ENCODE measurements at regions not wholly inside any gene's neighbourhood (a gene's known extent, or its start where the extent isn't known, plus 50 kb on each side); places are given as distances from the start of the nearest gene placed in this dataset.

- Mint-ChIP-seq H3K27ac (no peak overlapping the region), H3K9me3 (ENCODE audit: low read depth) (peaks cover 14% of the 10 kb centered on the region), H3K36me3 (ENCODE audit: low read depth) (no peaks in the 10 kb centered on the region), H3K27me3 (peaks cover 22% of the 10 kb centered on the region), H3K4me1 (no peaks in the 10 kb centered on the region), H3K4me3 (no peak overlapping the region)
- CTCF ChIA-PET, result no interaction called here
- ATAC-seq (no peak), DNase-seq (no peak)
- POLR2A ChIA-PET, result no interaction called here
- intact Hi-C loops (cut with DNase I, micrococcal nuclease), result no loop called here
Measured at GRCh38 chr7:4399121-4399520, 283.0 kb upstream of the FOXK1 start.

GRCh38 chr7:4399596-4399995 is 282.5 kb upstream of the FOXK1 start:
- Mint-ChIP-seq H3K36me3 (ENCODE audit: low read depth) (no peaks in the 10 kb centered on the region), H3K27ac (no peak overlapping the region), H3K27me3 (peaks cover 18% of the 10 kb centered on the region), H3K9me3 (ENCODE audit: low read depth) (peaks cover 11% of the 10 kb centered on the region), H3K4me3 (no peak overlapping the region), H3K4me1 (no peaks in the 10 kb centered on the region)
- DNase-seq (no peak), ATAC-seq (no peak)
- CTCF ChIA-PET, result no interaction called here
- POLR2A ChIA-PET, result no interaction called here
- intact Hi-C loops (cut with DNase I, micrococcal nuclease), result no loop called here

GRCh38 chr7:4406288-4407058 is 275.6 kb upstream of the FOXK1 start:
- DNase-seq, result no peak
- Mint-ChIP-seq H3K27ac (no peak overlapping the region), H3K4me1 (no peaks in the 10 kb centered on the region), H3K36me3 (ENCODE audit: low read depth) (no peaks in the 10 kb centered on the region), H3K4me3 (no peak overlapping the region), H3K9me3 (ENCODE audit: low read depth) (peaks cover 7% of the 10 kb centered on the region), H3K27me3 (peaks cover 10% of the 10 kb centered on the region)
- peak; percentile 33 for ATAC-seq
- CTCF ChIA-PET, result no interaction called here
- POLR2A ChIA-PET, result no interaction called here
- intact Hi-C loops (cut with DNase I, micrococcal nuclease), result no loop called here

- POLR2A ChIA-PET, result no interaction called here
- CTCF ChIA-PET, result no interaction called here
Measured at GRCh38 chr7:4409946-4410345, 272.1 kb upstream of the FOXK1 start.

GRCh38 chr7:4416396-4417056 is 265.6 kb upstream of the FOXK1 start:
- intact Hi-C loops (cut with DNase I, micrococcal nuclease), result no loop called here
- Mint-ChIP-seq H3K4me3 (no peak overlapping the region), H3K9me3 (ENCODE audit: low read depth) (peaks cover 10% of the 10 kb centered on the region), H3K27ac (no peak overlapping the region), H3K27me3 (peaks cover 8% of the 10 kb centered on the region), H3K36me3 (ENCODE audit: low read depth) (no peaks in the 10 kb centered on the region), H3K4me1 (no peaks in the 10 kb centered on the region)
- ChIA-PET POLR2A (no interaction called here), CTCF (no interaction called here)
- ATAC-seq (no peak), DNase-seq (no peak)

More at GRCh38 chr7:4409946-4410345, 272.1 kb upstream of the FOXK1 start:
- H3K36me3 Mint-ChIP-seq (ENCODE audit: low read depth), result no peaks in the 10 kb centered on the region
- no peak overlapping the region for H3K4me3 Mint-ChIP-seq
- H3K27me3 Mint-ChIP-seq, result peaks cover 2% of the 10 kb centered on the region
- no peak for ATAC-seq
- no peaks in the 10 kb centered on the region for H3K4me1 Mint-ChIP-seq
- no peak overlapping the region for H3K27ac Mint-ChIP-seq
- no peak for DNase-seq
- peaks cover 5% of the 10 kb centered on the region for H3K9me3 Mint-ChIP-seq (ENCODE audit: low read depth)
- intact Hi-C loops (cut with DNase I, micrococcal nuclease), result no loop called here

GRCh38 chr7:4428526-4428925 is 253.6 kb upstream of the FOXK1 start:
- H3K27ac Mint-ChIP-seq, result no peak overlapping the region
- DNase-seq, result no peak
- no peak for ATAC-seq
- H3K9me3 Mint-ChIP-seq (ENCODE audit: low read depth), result no peaks in the 10 kb centered on the region
- ChIA-PET CTCF (no interaction called here), POLR2A (no interaction called here)
- H3K27me3 Mint-ChIP-seq, result peaks cover 7% of the 10 kb centered on the region
- no peaks in the 10 kb centered on the region for H3K4me1 Mint-ChIP-seq
- intact Hi-C loops (cut with DNase I, micrococcal nuclease), result no loop called here
- no peaks in the 10 kb centered on the region for H3K36me3 Mint-ChIP-seq (ENCODE audit: low read depth)
- no peak overlapping the region for H3K4me3 Mint-ChIP-seq

- POLR2A ChIA-PET, result no interaction called here
- H3K4me1 Mint-ChIP-seq, result no peaks in the 10 kb centered on the region
- H3K4me3 Mint-ChIP-seq, result no peak overlapping the region
- DNase-seq (no peak), ATAC-seq (no peak)
- peaks cover 9% of the 10 kb centered on the region for H3K27me3 Mint-ChIP-seq
- no peaks in the 10 kb centered on the region for H3K9me3 Mint-ChIP-seq (ENCODE audit: low read depth)
- intact Hi-C loops (cut with DNase I, micrococcal nuclease), result no loop called here
- no peaks in the 10 kb centered on the region for H3K36me3 Mint-ChIP-seq (ENCODE audit: low read depth)
- H3K27ac Mint-ChIP-seq, result no peak overlapping the region
- CTCF ChIA-PET, result no interaction called here
Measured at GRCh38 chr7:4430227-4430626, 251.9 kb upstream of the FOXK1 start.

- no peak for DNase-seq
- H3K36me3 Mint-ChIP-seq (ENCODE audit: low read depth), result no peaks in the 10 kb centered on the region
- peaks cover 10% of the 10 kb centered on the region for H3K27me3 Mint-ChIP-seq
- intact Hi-C loops (cut with DNase I, micrococcal nuclease), result no loop called here
- H3K9me3 Mint-ChIP-seq (ENCODE audit: low read depth), result no peaks in the 10 kb centered on the region
- ChIA-PET POLR2A (interaction anchor here (0.6 kb wide), 1 partner anchor 98 kb away, joined by 3 read pairs; no protein-coding TSS in a partner anchor), CTCF (no interaction called here)
- H3K4me1 Mint-ChIP-seq, result no peaks in the 10 kb centered on the region
- ATAC-seq, result no peak
- no peak overlapping the region for H3K4me3 Mint-ChIP-seq
- no peak overlapping the region for H3K27ac Mint-ChIP-seq
Measured at GRCh38 chr7:4434306-4434705, 247.8 kb upstream of the FOXK1 start.

- H3K27ac Mint-ChIP-seq, result no peak overlapping the region
- H3K4me1 Mint-ChIP-seq, result no peaks in the 10 kb centered on the region
- ChIA-PET CTCF (no interaction called here), POLR2A (no interaction called here)
- no peak for ATAC-seq
- no peaks in the 10 kb centered on the region for H3K9me3 Mint-ChIP-seq (ENCODE audit: low read depth)
- H3K4me3 Mint-ChIP-seq, result no peak overlapping the region
- no peak for DNase-seq
- intact Hi-C loops (cut with DNase I, micrococcal nuclease), result no loop called here
- H3K27me3 Mint-ChIP-seq, result peaks cover 11% of the 10 kb centered on the region
- no peaks in the 10 kb centered on the region for H3K36me3 Mint-ChIP-seq (ENCODE audit: low read depth)
Measured at GRCh38 chr7:4436361-4436895, 245.7 kb upstream of the FOXK1 start.

- Mint-ChIP-seq H3K27ac (no peak overlapping the region), H3K4me3 (no peak overlapping the region), H3K9me3 (ENCODE audit: low read depth) (no peaks in the 10 kb centered on the region), H3K36me3 (ENCODE audit: low read depth) (no peaks in the 10 kb centered on the region), H3K27me3 (peaks cover 11% of the 10 kb centered on the region), H3K4me1 (no peaks in the 10 kb centered on the region)
- DNase-seq (no peak), ATAC-seq (no peak)
- ChIA-PET CTCF (no interaction called here), POLR2A (no interaction called here)
- intact Hi-C loops (cut with DNase I, micrococcal nuclease), result no loop called here
Measured at GRCh38 chr7:4436936-4437335, 245.2 kb upstream of the FOXK1 start.

- POLR2A ChIA-PET, result no interaction called here
- DNase-seq, result no peak
- peaks cover 11% of the 10 kb centered on the region for H3K27me3 Mint-ChIP-seq
- H3K36me3 Mint-ChIP-seq (ENCODE audit: low read depth), result no peaks in the 10 kb centered on the region
- CTCF ChIA-PET, result no interaction called here
- H3K9me3 Mint-ChIP-seq (ENCODE audit: low read depth), result no peaks in the 10 kb centered on the region
- intact Hi-C loops (cut with DNase I, micrococcal nuclease), result no loop called here
- no peak overlapping the region for H3K27ac Mint-ChIP-seq
- no peak for ATAC-seq
- no peaks in the 10 kb centered on the region for H3K4me1 Mint-ChIP-seq
- H3K4me3 Mint-ChIP-seq, result no peak overlapping the region
Measured at GRCh38 chr7:4437916-4438315, 244.2 kb upstream of the FOXK1 start.

GRCh38 chr7:4438723-4439245 is 243.3 kb upstream of the FOXK1 start:
- Mint-ChIP-seq H3K27ac (no peak overlapping the region), H3K9me3 (ENCODE audit: low read depth) (no peaks in the 10 kb centered on the region), H3K36me3 (ENCODE audit: low read depth) (no peaks in the 10 kb centered on the region), H3K4me3 (no peak overlapping the region), H3K27me3 (peaks cover 11% of the 10 kb centered on the region), H3K4me1 (no peaks in the 10 kb centered on the region)
- no peak for ATAC-seq
- ChIA-PET CTCF (no interaction called here), POLR2A (no interaction called here)
- intact Hi-C loops (cut with DNase I, micrococcal nuclease), result no loop called here
- DNase-seq, result no peak
